ENCODE measurements at regions not wholly inside any gene's neighbourhood (a gene's known extent, or its start where the extent isn't known, plus 50 kb on each side); places are given as distances from the start of the nearest gene placed in this dataset.
A peak's percentile ranks its signal among the peaks of the same experiment; 100 is the strongest.
"Not testable (repeated sequence)": the region's sequence is repeated elsewhere in the genome, so short reads cannot be mapped to it uniquely, and the experiment has no call there.

GRCh38 chrX:145405012-145405411 lies 157.7 kb downstream of the SPANXN1 start:
- TF ChIP-seq EZH2 (IDR thresholded peaks at IDR 0.05; ENCODE audit: borderline replicate concordance, low read depth, low read length, severe bottlenecking) (no peak), CTCF (IDR thresholded peaks at IDR 0.05; ENCODE audit: borderline replicate concordance, extremely low read depth, low read length, poor library complexity, severe bottlenecking) (peak; percentile 61)
- Histone ChIP-seq H3K9ac (ENCODE audit: low read depth, low read length) (no peak overlapping the region), H3K79me2 (ENCODE audit: insufficient read depth, low read length) (no peaks in the 10 kb centered on the region), H2AFZ (ENCODE audit: low read depth, low read length) (no peak overlapping the region), H3K9me3 (ENCODE audit: insufficient read depth, low read length, severe bottlenecking) (no peaks in the 10 kb centered on the region), H3K4me1 (ENCODE audit: insufficient read depth, low read length) (no peaks in the 10 kb centered on the region), H4K20me1 (ENCODE audit: insufficient read depth, low read length) (no peaks in the 10 kb centered on the region), H3K4me3 (ENCODE audit: low read depth in 1 of 2, low read length in 2 of 2) (no peak overlapping the region), H3K36me3 (ENCODE audit: insufficient read depth, low read length) (no peaks in the 10 kb centered on the region), H3K4me2 (ENCODE audit: insufficient read depth, low read length) (no peak overlapping the region), H3K27me3 (ENCODE audit: insufficient read depth, low read length, poor library complexity) (no peaks in the 10 kb centered on the region), H3K27ac (ENCODE audit: low read length) (no peak overlapping the region)
- no peak for ATAC-seq (ENCODE audit: insufficient read depth, low read depth)
- DNase-seq: peak; percentile 5

GRCh38 chrX:145410622-145411021 lies 163.3 kb downstream of the SPANXN1 start:
- H2AFZ ChIP-seq (ENCODE audit: low read depth, low read length): no peak overlapping the region
- H3K36me3 ChIP-seq (ENCODE audit: insufficient read depth, low read length): no peaks in the 10 kb centered on the region
- H3K4me2 ChIP-seq (ENCODE audit: insufficient read depth, low read length): no peak overlapping the region
- H3K27ac ChIP-seq (ENCODE audit: low read length): no peak overlapping the region
- no peak for TF ChIP-seq EZH2 (IDR thresholded peaks at IDR 0.05; ENCODE audit: borderline replicate concordance, low read depth, low read length, severe bottlenecking)
- no peak for TF ChIP-seq CTCF (IDR thresholded peaks at IDR 0.05; ENCODE audit: borderline replicate concordance, extremely low read depth, low read length, poor library complexity, severe bottlenecking)
- H3K4me3 ChIP-seq (ENCODE audit: low read depth in 1 of 2, low read length in 2 of 2): no peak overlapping the region
- DNase-seq: no peak
- H3K4me1 ChIP-seq (ENCODE audit: insufficient read depth, low read length): no peaks in the 10 kb centered on the region
- no peaks in the 10 kb centered on the region for H3K27me3 ChIP-seq (ENCODE audit: insufficient read depth, low read length, poor library complexity)
- H3K79me2 ChIP-seq (ENCODE audit: insufficient read depth, low read length): no peaks in the 10 kb centered on the region
- no peaks in the 10 kb centered on the region for H4K20me1 ChIP-seq (ENCODE audit: insufficient read depth, low read length)
- no peaks in the 10 kb centered on the region for H3K9me3 ChIP-seq (ENCODE audit: insufficient read depth, low read length, severe bottlenecking)
- ATAC-seq (ENCODE audit: insufficient read depth, low read depth): no peak
- H3K9ac ChIP-seq (ENCODE audit: low read depth, low read length): no peak overlapping the region

GRCh38 chrX:145436211-145436610 lies 188.9 kb downstream of the SPANXN1 start:
- not testable (repeated sequence) for H3K9me3 ChIP-seq (ENCODE audit: insufficient read depth, low read length, severe bottlenecking); H3K9ac ChIP-seq (ENCODE audit: low read depth, low read length); H2AFZ ChIP-seq (ENCODE audit: low read depth, low read length); H3K4me2 ChIP-seq (ENCODE audit: insufficient read depth, low read length); H3K79me2 ChIP-seq (ENCODE audit: insufficient read depth, low read length); H4K20me1 ChIP-seq (ENCODE audit: insufficient read depth, low read length); ATAC-seq (ENCODE audit: insufficient read depth, low read depth); H3K27ac ChIP-seq (ENCODE audit: low read length); H3K36me3 ChIP-seq (ENCODE audit: insufficient read depth, low read length); H3K27me3 ChIP-seq (ENCODE audit: insufficient read depth, low read length, poor library complexity); H3K4me1 ChIP-seq (ENCODE audit: insufficient read depth, low read length); H3K4me3 ChIP-seq (ENCODE audit: low read depth in 1 of 2, low read length in 2 of 2); DNase-seq

GRCh38 chrX:145464650-145465049 lies 217.3 kb downstream of the SPANXN1 start:
- Histone ChIP-seq H3K27ac (ENCODE audit: low read length) (no peak overlapping the region), H3K9ac (ENCODE audit: low read depth, low read length) (no peak overlapping the region), H3K27me3 (ENCODE audit: insufficient read depth, low read length, poor library complexity) (no peaks in the 10 kb centered on the region), H2AFZ (ENCODE audit: low read depth, low read length) (no peak overlapping the region), H3K4me2 (ENCODE audit: insufficient read depth, low read length) (no peak overlapping the region), H4K20me1 (ENCODE audit: insufficient read depth, low read length) (no peaks in the 10 kb centered on the region), H3K36me3 (ENCODE audit: insufficient read depth, low read length) (no peaks in the 10 kb centered on the region), H3K9me3 (ENCODE audit: insufficient read depth, low read length, severe bottlenecking) (no peaks in the 10 kb centered on the region), H3K4me3 (ENCODE audit: low read depth in 1 of 2, low read length in 2 of 2) (no peak overlapping the region), H3K4me1 (ENCODE audit: insufficient read depth, low read length) (no peaks in the 10 kb centered on the region), H3K79me2 (ENCODE audit: insufficient read depth, low read length) (no peaks in the 10 kb centered on the region)
- ATAC-seq (ENCODE audit: insufficient read depth, low read depth) (no peak), DNase-seq (no peak)
- TF ChIP-seq CTCF (IDR thresholded peaks at IDR 0.05; ENCODE audit: borderline replicate concordance, extremely low read depth, low read length, poor library complexity, severe bottlenecking) (no peak), EZH2 (IDR thresholded peaks at IDR 0.05; ENCODE audit: borderline replicate concordance, low read depth, low read length, severe bottlenecking) (no peak)

All from DND-41 (cell line).